MM.1S (cell line): ENCODE measurements at regions not wholly inside any gene's neighbourhood (a gene's known extent, or its start where the extent isn't known, plus 50 kb on each side); places are given as distances from the start of the nearest gene placed in this dataset.

Experiments used
- DNase-seq: peaks from one replicate; pipeline ENCODE4 v3.0.0-alpha.2; 2015
- H2AFZ ChIP-seq: fragments of 300-600 bp; sonication (generic); 2 replicates; pipeline ENCODE4 v1.6.0; 2016; ENCODE audit warnings: antibody characterized with exemption, low read length
- H3F3A ChIP-seq: fragments of 300-600 bp; sonication (generic); 2 replicates; pipeline ENCODE4 v1.6.1; 2016; ENCODE audit warnings: mild to moderate bottlenecking, antibody characterized with exemption, low read length, moderate library complexity, mixed read lengths; ENCODE audit not compliant: insufficient read depth
- H3K27ac ChIP-seq: fragments of 300-600 bp; sonication (generic); 2 replicates; pipeline ENCODE4 v1.5.1; 2016; ENCODE audit warnings: mild to moderate bottlenecking, low read length
- H3K27me3 ChIP-seq: fragments of 300-600 bp; sonication (generic); replicated peaks from 2 replicates; pipeline ENCODE4 v1.6.0; 2016; ENCODE audit warnings: low read length; ENCODE audit not compliant: insufficient read depth
- H3K36me3 ChIP-seq: fragments of 300-600 bp; sonication (generic); replicated peaks from 2 replicates; pipeline ENCODE4 v1.6.1; 2016; ENCODE audit warnings: mild to moderate bottlenecking, low read length, mixed read lengths; ENCODE audit not compliant: insufficient read depth
- H3K4me1 ChIP-seq: fragments of 300-600 bp; sonication (generic); 2 replicates; pipeline ENCODE4 v1.6.1; 2016; ENCODE audit warnings: low read length, mixed read lengths
- H3K4me2 ChIP-seq: fragments of 300-600 bp; sonication (generic); 2 replicates; pipeline ENCODE4 v1.6.0; 2016; ENCODE audit warnings: low read depth, low read length
- H3K4me3 ChIP-seq: fragments of 300-600 bp; sonication (generic); 2 replicates; pipeline ENCODE4 v1.5.1; 2016; ENCODE audit warnings: low read length, mixed read lengths
- H3K79me2 ChIP-seq: fragments of 300-600 bp; sonication (generic); 2 replicates; pipeline ENCODE4 v1.6.1; 2016; ENCODE audit warnings: mixed run types, low read length, mixed read lengths
- H3K9ac ChIP-seq: fragments of 300-600 bp; sonication (generic); 2 replicates; pipeline ENCODE4 v1.6.1; 2016; ENCODE audit warnings: low read length, mixed read lengths
- H3K9me2 ChIP-seq: fragments of 300-600 bp; sonication (generic); replicated peaks from 2 replicates; pipeline ENCODE4 v1.6.1; 2016; ENCODE audit warnings: mild to moderate bottlenecking, low read length, mixed read lengths; ENCODE audit not compliant: insufficient read depth
- H3K9me3 ChIP-seq: fragments of 300-600 bp; sonication (generic); replicated peaks from 2 replicates; pipeline ENCODE4 v1.6.1; 2016; ENCODE audit warnings: mild to moderate bottlenecking, low read length, mixed read lengths; ENCODE audit not compliant: insufficient read depth
- H4K20me1 ChIP-seq: fragments of 300-600 bp; sonication (generic); 2 replicates; pipeline ENCODE4 v1.6.1; 2016; ENCODE audit warnings: mild to moderate bottlenecking, low read length, moderate library complexity, mixed read lengths; ENCODE audit not compliant: insufficient read depth
- EZH2 ChIP-seq: fragments of 300-600 bp; sonication (generic); optimal IDR thresholded peaks from 2 replicates; pipeline ENCODE3; 2017; ENCODE audit warnings: low read depth, mild to moderate bottlenecking, antibody characterized with exemption, low read length, mixed read lengths
- EZH2phosphoT487 ChIP-seq: fragments of 300-600 bp; sonication (generic); IDR thresholded peaks from 2 replicates; pipeline ENCODE4 v1.6.1; 2018; ENCODE audit warnings: antibody characterized with exemption, low read length
- TF ChIP-seq, protein P1 (sequence below): fragments of 300-600 bp; sonication (generic); IDR thresholded peaks from 2 replicates; pipeline ENCODE4 v1.5.1; 2016; ENCODE audit warnings: antibody characterized with exemption, low read length, mixed read lengths

DNA sequence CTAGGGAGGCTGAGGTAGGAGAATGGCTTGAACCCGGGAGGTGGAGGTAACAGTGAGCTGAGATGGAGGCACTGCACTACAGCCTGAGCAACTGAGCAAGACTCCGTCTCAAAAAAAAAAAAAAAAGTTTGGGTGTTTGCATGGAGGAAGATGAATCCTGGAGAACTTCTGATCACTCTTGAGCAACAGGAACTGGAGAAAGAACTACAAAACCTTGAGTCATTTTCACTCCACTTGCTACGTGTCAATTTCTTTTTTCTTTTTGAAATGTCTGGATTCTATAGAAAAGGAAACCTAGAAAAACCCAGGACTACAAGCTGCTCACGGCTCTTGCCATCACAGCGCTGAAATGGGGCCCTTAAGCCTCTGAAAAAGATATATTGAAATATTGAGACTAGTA, 189.6 kb upstream of the NRP1 start:
- Histone ChIP-seq H3K9ac (no peak overlapping the region), H4K20me1 (no peaks in the 10 kb centered on the region), H3K4me3 (no peak overlapping the region), H3K79me2 (no peaks in the 10 kb centered on the region), H3K9me2 (no peaks in the 10 kb centered on the region), H3K4me1 (no peaks in the 10 kb centered on the region), H3K9me3 (no peaks in the 10 kb centered on the region), H2AFZ (no peak overlapping the region), H3K27ac (no peak overlapping the region), H3K27me3 (no peaks in the 10 kb centered on the region), H3K36me3 (no peaks in the 10 kb centered on the region), H3K4me2 (no peak overlapping the region), H3F3A (no peaks in the 10 kb centered on the region)
- TF ChIP-seq, protein P1, sequence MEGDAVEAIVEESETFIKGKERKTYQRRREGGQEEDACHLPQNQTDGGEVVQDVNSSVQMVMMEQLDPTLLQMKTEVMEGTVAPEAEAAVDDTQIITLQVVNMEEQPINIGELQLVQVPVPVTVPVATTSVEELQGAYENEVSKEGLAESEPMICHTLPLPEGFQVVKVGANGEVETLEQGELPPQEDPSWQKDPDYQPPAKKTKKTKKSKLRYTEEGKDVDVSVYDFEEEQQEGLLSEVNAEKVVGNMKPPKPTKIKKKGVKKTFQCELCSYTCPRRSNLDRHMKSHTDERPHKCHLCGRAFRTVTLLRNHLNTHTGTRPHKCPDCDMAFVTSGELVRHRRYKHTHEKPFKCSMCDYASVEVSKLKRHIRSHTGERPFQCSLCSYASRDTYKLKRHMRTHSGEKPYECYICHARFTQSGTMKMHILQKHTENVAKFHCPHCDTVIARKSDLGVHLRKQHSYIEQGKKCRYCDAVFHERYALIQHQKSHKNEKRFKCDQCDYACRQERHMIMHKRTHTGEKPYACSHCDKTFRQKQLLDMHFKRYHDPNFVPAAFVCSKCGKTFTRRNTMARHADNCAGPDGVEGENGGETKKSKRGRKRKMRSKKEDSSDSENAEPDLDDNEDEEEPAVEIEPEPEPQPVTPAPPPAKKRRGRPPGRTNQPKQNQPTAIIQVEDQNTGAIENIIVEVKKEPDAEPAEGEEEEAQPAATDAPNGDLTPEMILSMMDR, result no peak
- TF ChIP-seq EZH2 (no peak), EZH2phosphoT487 (no peak)
- no peak for DNase-seq

DNA sequence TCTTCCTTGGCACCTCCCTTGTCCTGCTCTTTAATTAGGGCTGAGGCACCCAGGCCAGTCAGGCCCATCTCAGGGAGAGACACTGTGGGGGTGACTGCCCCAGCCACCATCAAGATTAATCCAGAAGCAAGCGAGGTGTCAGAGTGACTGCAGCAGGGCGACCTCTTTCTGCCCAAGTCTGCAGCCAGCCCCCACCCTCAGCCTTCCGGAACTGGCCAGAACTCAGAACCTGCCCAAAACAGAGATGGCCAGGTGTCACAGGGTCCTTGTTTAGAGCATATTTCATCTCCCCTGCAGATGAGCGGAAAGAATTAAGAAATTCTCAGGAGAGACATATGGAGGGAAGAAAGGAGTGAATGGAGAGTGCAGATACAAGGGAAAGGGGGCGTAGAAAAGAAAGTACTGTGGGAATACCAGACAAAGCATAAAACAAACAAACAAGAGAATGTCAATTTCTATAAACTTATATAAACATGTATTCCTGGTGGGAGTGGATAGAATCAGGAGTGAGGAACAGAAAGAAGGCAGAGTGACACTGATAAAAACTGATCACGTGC, 188.8 kb upstream of the NRP1 start:
- no peak for DNase-seq
- no peaks in the 10 kb centered on the region for H4K20me1 ChIP-seq

DNA sequence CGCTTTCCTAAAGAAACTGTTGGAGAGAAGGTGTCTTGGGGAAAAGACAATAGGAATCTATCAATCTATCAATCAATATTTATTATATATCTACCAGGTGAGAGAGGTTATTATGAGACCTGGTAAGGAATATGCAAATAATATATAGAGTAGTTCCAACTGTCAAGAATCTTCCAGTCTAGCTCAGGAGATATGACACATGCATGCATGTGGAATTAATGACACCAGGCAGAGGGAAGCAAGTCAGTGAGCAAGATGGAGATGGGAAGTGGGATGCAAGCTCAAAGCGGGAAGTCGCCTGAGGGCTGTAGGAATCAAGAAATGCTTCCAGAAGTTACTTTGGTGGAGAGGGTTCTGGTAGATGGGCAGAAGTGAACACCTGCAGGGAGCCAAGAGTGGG, 187.4 kb upstream of the NRP1 start:
- no peak overlapping the region for H2AFZ ChIP-seq
- no peak overlapping the region for H3K4me2 ChIP-seq
- no peaks in the 10 kb centered on the region for H3K27me3 ChIP-seq
- no peak overlapping the region for H3K4me3 ChIP-seq
- H4K20me1 ChIP-seq, result no peaks in the 10 kb centered on the region
- TF ChIP-seq, protein P1, result no peak
- TF ChIP-seq EZH2phosphoT487 (no peak), EZH2 (no peak)
- H3K9me3 ChIP-seq, result no peaks in the 10 kb centered on the region
- no peaks in the 10 kb centered on the region for H3K79me2 ChIP-seq
- H3K36me3 ChIP-seq, result no peaks in the 10 kb centered on the region
- no peak overlapping the region for H3K9ac ChIP-seq
- H3K27ac ChIP-seq, result no peak overlapping the region
- H3K9me2 ChIP-seq, result no peaks in the 10 kb centered on the region
- H3F3A ChIP-seq, result no peaks in the 10 kb centered on the region
- H3K4me1 ChIP-seq, result no peaks in the 10 kb centered on the region
- no peak for DNase-seq

More for the DNA sequence above, 188.8 kb upstream of the NRP1 start:
- no peaks in the 10 kb centered on the region for H3K36me3 ChIP-seq
- TF ChIP-seq EZH2phosphoT487 (no peak), EZH2 (no peak)
- TF ChIP-seq, protein P1, result no peak
- no peak overlapping the region for H3K27ac ChIP-seq
- no peak overlapping the region for H2AFZ ChIP-seq
- H3K79me2 ChIP-seq, result no peaks in the 10 kb centered on the region
- no peaks in the 10 kb centered on the region for H3K4me1 ChIP-seq
- no peaks in the 10 kb centered on the region for H3F3A ChIP-seq
- no peaks in the 10 kb centered on the region for H3K9me2 ChIP-seq
- H3K4me3 ChIP-seq, result no peak overlapping the region
- no peak overlapping the region for H3K9ac ChIP-seq
- no peaks in the 10 kb centered on the region for H3K9me3 ChIP-seq
- no peaks in the 10 kb centered on the region for H3K27me3 ChIP-seq
- no peak overlapping the region for H3K4me2 ChIP-seq
